Hepatocyte (in vitro differentiated cells): ENCODE measurements at regions not wholly inside any gene's neighbourhood (a gene's known extent, or its start where the extent isn't known, plus 50 kb on each side); places are given as distances from the start of the nearest gene placed in this dataset.

Source experiments
- CTCF ChIP-seq: fragments of 200-600 bp; sonication (generic); IDR thresholded peaks from 2 replicates; pipeline ENCODE4 v1.5.1; 2016; ENCODE audit warnings: antibody characterized with exemption, mild to moderate bottlenecking; ENCODE audit not compliant: poor library complexity
- EZH2 ChIP-seq: fragments of 200-600 bp; sonication (generic); IDR thresholded peaks from 2 replicates; pipeline ENCODE4 v1.6.1; 2016; ENCODE audit warnings: antibody characterized with exemption, mild to moderate bottlenecking, borderline replicate concordance

GRCh38 chrX:1094566-1095333 lies 117.7 kb downstream of the CRLF2 start:
- no peak for TF ChIP-seq EZH2
- TF ChIP-seq CTCF, result no peak
